SJSA1 (cell line): ENCODE measurements at regions not wholly inside any gene's neighbourhood (a gene's known extent, or its start where the extent isn't known, plus 50 kb on each side); places are given as distances from the start of the nearest gene placed in this dataset.

ENCODE experiments used
- DNase-seq, 2 experiments: peaks; one replicate each; pipeline ENCODE4 v3.0.0-alpha.2; 2015 to 2020; ENCODE audit warnings: low spot score in 2 of 2, low read depth in 1 of 2
- H3K27ac ChIP-seq: fragments of 250-450 bp; sonication (Bioruptor Pico); 2 replicates; pipeline ENCODE4 v1.5.1; 2020; ENCODE audit warnings: mild to moderate bottlenecking, moderate library complexity
- H3K27me3 ChIP-seq: fragments of 250-450 bp; sonication (Bioruptor Pico); replicated peaks from 2 replicates; pipeline ENCODE4 v1.5.1; 2020; ENCODE audit warnings: mild to moderate bottlenecking, moderate library complexity
- H3K36me3 ChIP-seq: fragments of 250-450 bp; sonication (Bioruptor Pico); 2 replicates; pipeline ENCODE4 v1.5.1; 2020; ENCODE audit warnings: mild to moderate bottlenecking
- H3K4me1 ChIP-seq: fragments of 250-450 bp; sonication (Bioruptor Pico); replicated peaks from 2 replicates; pipeline ENCODE4 v1.6.1; 2021; ENCODE audit warnings: mild to moderate bottlenecking
- H3K4me3 ChIP-seq: fragments of 250-450 bp; sonication (Bioruptor Pico); 2 replicates; pipeline ENCODE4 v1.5.1; 2020; ENCODE audit warnings: mild to moderate bottlenecking
- H3K9me3 ChIP-seq: fragments of 250-450 bp; sonication (Bioruptor Pico); replicated peaks from 2 replicates; pipeline ENCODE4 v1.5.1; 2020; ENCODE audit warnings: mild to moderate bottlenecking

DNA sequence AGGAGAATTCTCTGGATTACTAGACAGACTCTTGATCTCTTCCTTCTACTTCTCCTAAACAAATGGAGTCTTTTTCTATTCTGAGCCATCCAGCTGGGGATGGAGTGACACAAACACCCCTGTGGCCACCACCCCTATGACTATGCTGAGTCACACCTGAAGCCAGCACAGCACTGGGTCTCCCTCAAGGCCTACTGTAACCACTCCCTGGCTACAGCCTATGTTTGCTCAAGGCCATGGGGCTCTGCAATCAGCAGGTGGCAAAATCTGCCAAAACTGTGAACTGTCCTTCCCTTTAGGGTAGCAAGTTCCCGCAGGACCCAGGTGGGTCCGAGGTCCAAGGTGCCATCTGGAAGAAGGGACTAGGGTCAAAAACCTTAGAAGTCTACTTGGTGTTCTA, 132.3 kb downstream of the TINAG start:
- Histone ChIP-seq H3K36me3 (no peaks in the 10 kb centered on the region), H3K9me3 (no peaks in the 10 kb centered on the region), H3K4me3 (no peak overlapping the region), H3K4me1 (no peaks in the 10 kb centered on the region), H3K27ac (no peak overlapping the region), H3K27me3 (no peaks in the 10 kb centered on the region; the same call in 1 of the 2 replicates)
- no peak for DNase-seq

DNA sequence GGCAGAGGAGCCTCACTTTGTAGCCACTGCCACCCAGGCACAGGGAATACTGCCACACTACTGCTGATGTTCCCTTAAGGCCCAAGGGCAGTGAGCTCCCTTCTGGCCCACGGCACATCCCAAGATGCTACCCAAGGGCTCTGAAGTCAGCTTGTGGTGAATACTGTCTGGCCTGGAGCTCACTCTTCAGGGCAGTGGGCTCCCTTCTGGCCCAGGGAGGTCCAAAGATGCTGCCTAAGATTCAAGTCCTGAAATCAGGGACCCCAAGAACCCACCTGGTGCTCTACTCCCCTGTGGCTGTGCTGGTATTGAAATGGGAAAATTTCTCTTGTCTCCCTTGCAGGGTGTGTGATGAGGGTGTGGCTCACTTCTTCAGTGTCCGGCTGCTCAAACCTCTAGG, 132.8 kb downstream of the TINAG start:
- H3K27me3 ChIP-seq: no peaks in the 10 kb centered on the region; the same call in 1 of the 2 replicates
- H3K9me3 ChIP-seq: no peaks in the 10 kb centered on the region
- H3K27ac ChIP-seq: no peak overlapping the region
- no peaks in the 10 kb centered on the region for H3K36me3 ChIP-seq
- no peak for DNase-seq
- H3K4me3 ChIP-seq: no peak overlapping the region
- no peaks in the 10 kb centered on the region for H3K4me1 ChIP-seq

DNA sequence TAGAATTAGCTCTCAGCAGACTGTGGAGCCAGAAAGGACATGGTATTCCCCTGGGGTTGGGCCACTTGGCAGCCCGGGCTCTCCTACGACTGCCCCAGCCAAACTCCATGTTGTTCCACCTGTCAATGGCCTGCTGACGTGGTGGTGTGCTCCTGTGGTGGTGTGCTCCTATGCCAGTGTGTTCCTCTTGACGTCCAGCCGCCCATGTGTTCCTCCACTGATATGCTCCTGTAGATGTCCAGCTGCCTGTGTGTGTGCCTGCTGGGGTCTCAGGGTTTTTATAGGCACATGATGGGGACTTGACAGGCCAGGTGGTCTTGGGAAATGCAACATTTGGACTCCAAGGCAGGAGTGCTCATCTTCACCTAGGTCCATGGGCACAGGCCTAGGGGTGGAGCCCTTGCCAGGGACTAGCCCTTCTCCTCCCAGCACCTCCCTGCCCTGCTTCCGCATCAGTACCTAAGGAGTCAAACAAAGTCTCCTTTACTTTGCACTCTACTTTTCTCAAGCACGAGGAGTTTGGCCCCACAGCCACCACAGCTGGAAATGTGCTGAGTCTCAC, 133.5 kb downstream of the TINAG start:
- no peaks in the 10 kb centered on the region for H3K36me3 ChIP-seq
- no peak overlapping the region for H3K4me3 ChIP-seq
- H3K9me3 ChIP-seq: no peaks in the 10 kb centered on the region
- DNase-seq: no peak
- H3K27me3 ChIP-seq: no peaks in the 10 kb centered on the region; the same call in 1 of the 2 replicates
- H3K4me1 ChIP-seq: no peaks in the 10 kb centered on the region
- H3K27ac ChIP-seq: no peak overlapping the region

DNA sequence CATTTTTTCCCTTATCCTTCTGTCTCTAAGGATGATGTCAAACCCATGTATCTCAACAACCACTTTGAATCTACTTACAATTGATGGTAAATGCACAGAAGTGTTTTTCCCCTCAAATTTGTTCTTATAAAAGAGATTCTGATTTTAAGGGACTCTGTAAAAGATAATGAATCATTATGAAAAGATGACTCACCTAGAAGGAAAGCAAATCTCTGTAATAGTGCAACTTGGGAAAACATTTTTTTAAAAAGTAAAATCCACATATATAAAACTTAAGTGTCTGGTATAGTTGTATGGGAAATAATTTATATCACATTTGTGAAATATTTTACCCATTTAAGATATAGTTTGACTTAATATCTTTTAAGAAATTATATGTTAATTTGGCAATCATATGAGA, 137.0 kb downstream of the TINAG start:
- no peak overlapping the region for H3K27ac ChIP-seq
- H3K27me3 ChIP-seq: no peaks in the 10 kb centered on the region; the same call in 1 of the 2 replicates
- DNase-seq: no peak
- no peaks in the 10 kb centered on the region for H3K4me1 ChIP-seq
- H3K36me3 ChIP-seq: no peaks in the 10 kb centered on the region
- no peaks in the 10 kb centered on the region for H3K9me3 ChIP-seq
- H3K4me3 ChIP-seq: no peak overlapping the region

DNA sequence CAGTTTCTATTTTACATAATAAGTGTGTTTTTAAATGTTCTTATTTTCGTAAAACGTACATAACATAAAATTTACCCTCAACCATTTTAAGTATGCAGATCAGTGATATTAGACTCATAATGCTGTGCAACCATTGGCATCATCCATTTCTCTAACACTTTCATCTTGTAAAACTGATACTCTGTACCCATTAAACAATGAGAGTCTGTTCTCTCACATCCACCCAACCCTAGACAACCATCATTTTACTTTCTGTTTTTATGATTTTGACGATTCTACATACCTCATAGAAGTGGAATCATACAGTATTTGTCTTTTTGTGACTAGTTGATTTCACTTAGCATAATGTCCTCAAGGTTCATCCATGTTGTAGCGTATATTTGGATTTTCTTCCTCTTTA, 140.4 kb downstream of the TINAG start:
- Histone ChIP-seq H3K4me1 (no peaks in the 10 kb centered on the region), H3K27ac (no peak overlapping the region), H3K36me3 (no peaks in the 10 kb centered on the region), H3K27me3 (no peaks in the 10 kb centered on the region; the same call in 1 of the 2 replicates), H3K4me3 (no peak overlapping the region), H3K9me3 (no peaks in the 10 kb centered on the region)
- DNase-seq: no peak

DNA sequence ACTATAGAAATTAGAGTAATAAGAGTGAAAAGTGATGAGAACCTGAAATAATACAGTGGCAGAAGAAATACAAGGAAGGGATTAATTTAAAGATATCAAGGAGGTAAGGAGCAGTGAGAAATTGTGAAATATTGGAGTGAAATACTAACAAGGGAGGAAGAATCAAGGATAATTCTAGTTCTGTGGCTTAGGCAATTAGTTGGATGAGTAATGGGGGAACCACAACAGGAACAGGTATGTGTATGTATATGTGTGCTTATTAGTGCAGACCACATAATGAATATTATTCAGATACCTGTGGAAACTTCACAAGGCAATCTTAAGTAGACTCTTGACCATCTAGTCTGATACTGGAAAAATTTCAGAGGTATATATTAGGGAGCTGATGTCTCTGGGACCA, 143.3 kb downstream of the TINAG start:
- H3K36me3 ChIP-seq: no peaks in the 10 kb centered on the region
- H3K27me3 ChIP-seq: no peaks in the 10 kb centered on the region
- no peak overlapping the region for H3K4me3 ChIP-seq
- H3K9me3 ChIP-seq: no peaks in the 10 kb centered on the region
- no peak for DNase-seq
- H3K27ac ChIP-seq: no peak overlapping the region
- H3K4me1 ChIP-seq: no peaks in the 10 kb centered on the region

DNA sequence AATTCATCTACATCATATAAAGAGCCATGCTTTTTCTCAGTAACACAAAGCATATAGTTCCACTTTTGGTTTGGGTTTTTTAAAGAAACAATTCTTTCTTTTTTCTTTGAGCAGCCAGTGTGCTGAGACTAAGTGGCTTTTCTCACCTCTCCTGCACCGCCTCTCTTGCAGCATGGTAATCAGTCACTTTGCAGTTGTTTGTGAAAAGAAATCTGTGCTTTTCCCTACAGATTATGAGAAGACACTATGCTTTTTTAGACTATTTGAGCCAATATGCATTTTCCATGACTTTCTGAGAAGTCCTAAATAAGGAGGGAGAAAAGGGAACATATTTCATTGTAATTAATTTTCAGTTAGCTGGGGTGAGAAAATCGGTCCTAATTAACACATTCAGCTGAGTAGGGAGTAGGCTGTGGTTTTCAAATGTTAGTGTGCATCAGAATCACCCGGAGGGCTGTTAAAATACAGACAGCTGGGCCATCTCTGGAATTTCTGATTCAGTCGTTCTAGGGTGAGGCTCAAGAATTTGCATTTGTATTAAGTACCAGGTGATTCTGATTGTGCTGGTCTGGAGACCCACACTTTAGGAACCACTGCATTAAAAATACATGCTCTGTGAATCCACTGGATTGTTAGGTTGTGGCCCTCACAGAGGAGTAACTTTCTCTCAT, 155.2 kb downstream of the TINAG start:
- H3K4me1 ChIP-seq: no peaks in the 10 kb centered on the region
- no peak for DNase-seq

DNA sequence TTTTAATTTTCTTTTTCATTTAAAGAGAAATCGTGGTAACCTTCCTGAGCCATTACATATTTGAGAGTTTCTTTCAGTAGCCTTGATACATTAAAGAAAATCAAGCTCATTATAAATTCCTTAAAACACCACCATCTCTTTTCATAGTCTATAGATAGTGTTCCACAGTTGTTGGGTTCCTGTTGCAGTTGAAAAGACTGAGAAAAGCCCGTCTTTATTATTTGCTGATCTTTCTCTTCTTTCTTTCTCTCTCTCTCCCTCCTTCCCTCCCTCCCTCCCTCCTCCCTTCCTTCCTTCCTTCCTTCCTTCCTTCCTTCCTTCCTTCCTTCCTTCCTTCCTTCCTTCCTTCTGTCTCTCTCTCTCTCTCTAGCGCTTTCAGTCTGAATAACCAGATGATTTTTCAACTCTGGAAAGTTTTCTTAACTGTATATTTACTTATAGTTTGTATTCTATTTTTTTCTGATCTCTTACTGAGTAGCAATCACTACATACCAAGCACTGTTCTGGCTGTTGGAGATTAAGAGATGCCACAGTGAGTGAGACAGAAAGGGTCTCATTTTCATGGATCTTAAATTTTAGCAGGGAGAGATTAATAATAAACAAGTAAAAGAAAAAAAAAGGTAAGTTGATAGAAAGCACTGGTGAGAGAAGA, 157.5 kb downstream of the TINAG start:
- Histone ChIP-seq H3K27me3 (no peaks in the 10 kb centered on the region), H3K27ac (no peak overlapping the region), H3K4me3 (no peak overlapping the region), H3K9me3 (no peaks in the 10 kb centered on the region), H3K4me1 (no peaks in the 10 kb centered on the region), H3K36me3 (no peaks in the 10 kb centered on the region)
- no peak for DNase-seq

More for the DNA sequence above, 155.2 kb downstream of the TINAG start:
- Histone ChIP-seq H3K4me3 (no peak overlapping the region), H3K9me3 (no peaks in the 10 kb centered on the region), H3K27me3 (no peaks in the 10 kb centered on the region), H3K27ac (no peak overlapping the region), H3K36me3 (no peaks in the 10 kb centered on the region)

DNA sequence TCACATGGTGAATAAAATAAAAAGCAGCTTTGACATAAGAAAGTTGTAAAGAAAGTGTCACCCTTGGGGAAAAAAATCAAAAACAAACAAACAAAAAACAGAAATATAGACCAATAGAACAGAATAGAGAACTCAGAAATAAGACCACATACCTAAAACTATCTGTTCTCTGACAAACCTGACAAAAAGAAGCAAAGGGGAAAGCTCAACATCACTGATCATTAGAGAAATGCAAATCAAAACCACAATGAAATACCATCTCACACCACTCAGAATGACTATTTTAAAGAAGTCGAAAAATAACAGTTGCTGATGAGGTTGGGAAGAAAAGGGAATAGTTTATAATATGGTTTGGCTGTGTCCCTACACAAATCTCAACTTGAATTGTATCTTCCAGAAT, 159.1 kb downstream of the TINAG start:
- no peaks in the 10 kb centered on the region for H3K4me1 ChIP-seq
- H3K27ac ChIP-seq: no peak overlapping the region
- H3K36me3 ChIP-seq: no peaks in the 10 kb centered on the region
- H3K4me3 ChIP-seq: no peak overlapping the region
- no peak for DNase-seq
- no peaks in the 10 kb centered on the region for H3K9me3 ChIP-seq
- H3K27me3 ChIP-seq: no peaks in the 10 kb centered on the region

DNA sequence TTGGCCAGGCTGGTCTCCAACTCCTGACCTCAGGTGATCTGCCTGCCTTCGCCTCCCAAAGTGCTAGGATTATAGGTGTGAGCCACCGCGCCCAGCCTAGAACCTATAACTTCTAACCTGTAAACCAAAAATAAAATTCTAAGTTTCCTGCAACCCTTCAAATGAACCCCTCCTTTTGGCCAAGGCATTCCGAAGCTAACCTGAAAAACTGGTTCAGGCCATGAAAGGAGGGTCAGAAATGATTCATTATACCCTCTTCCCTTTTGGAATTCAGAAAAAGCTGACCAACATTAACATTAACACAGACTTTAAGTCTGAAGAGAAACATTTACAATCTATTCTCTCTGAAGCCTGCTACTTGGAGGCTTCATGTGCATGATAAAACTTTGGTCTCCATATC, 165.1 kb downstream of the TINAG start:
- no peak overlapping the region for H3K27ac ChIP-seq
- H3K4me1 ChIP-seq: no peaks in the 10 kb centered on the region
- no peaks in the 10 kb centered on the region for H3K9me3 ChIP-seq
- no peaks in the 10 kb centered on the region for H3K36me3 ChIP-seq
- DNase-seq: no peak
- no peaks in the 10 kb centered on the region for H3K27me3 ChIP-seq
- H3K4me3 ChIP-seq: no peak overlapping the region

DNA sequence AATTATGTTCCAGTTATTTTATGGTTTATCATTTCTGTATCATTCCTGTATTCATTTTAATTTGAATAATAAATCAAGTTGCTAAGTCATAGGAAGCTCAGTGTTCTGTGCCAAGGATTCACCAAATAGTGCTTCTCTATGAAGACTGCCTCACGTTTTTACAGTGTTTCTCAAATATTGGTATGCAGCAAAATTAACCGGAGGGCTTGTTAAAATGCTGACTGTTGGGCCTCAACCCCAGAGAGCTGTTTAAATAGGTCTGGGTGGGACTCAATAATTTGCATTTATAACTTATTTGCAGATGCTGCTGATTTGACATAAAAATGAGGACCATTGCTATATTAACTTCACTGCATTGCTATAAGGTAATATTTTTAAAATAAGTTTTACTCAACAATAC, 166.7 kb downstream of the TINAG start:
- no peaks in the 10 kb centered on the region for H3K9me3 ChIP-seq
- no peaks in the 10 kb centered on the region for H3K27me3 ChIP-seq
- H3K4me3 ChIP-seq: no peak overlapping the region
- H3K4me1 ChIP-seq: no peaks in the 10 kb centered on the region
- DNase-seq: no peak
- H3K27ac ChIP-seq: no peak overlapping the region
- H3K36me3 ChIP-seq: no peaks in the 10 kb centered on the region

DNA sequence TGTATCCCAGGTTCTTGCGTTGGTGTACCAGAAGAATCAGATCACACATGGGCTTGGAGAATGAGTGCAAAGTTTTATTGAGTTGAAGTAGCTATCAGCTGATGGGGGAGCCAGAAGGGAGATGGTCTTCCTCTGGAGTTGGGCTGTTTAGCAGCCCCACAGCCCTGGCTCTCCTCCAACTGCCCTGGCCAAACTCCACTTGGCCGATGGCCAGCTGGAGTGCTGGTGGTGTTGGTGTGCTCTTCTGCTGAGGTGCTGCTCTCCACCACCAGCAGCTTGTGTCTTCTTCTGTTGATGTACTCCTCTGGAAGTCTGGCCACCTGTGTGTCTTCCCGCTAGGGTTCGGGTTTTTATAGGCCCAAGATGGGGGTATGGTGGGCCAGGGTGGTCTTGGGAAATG, 172.8 kb downstream of the TINAG start:
- H3K27ac ChIP-seq: no peak overlapping the region
- H3K36me3 ChIP-seq: no peaks in the 10 kb centered on the region
- DNase-seq: no peak
- H3K4me3 ChIP-seq: no peak overlapping the region
- no peaks in the 10 kb centered on the region for H3K9me3 ChIP-seq
- H3K4me1 ChIP-seq: no peaks in the 10 kb centered on the region
- no peaks in the 10 kb centered on the region for H3K27me3 ChIP-seq

DNA sequence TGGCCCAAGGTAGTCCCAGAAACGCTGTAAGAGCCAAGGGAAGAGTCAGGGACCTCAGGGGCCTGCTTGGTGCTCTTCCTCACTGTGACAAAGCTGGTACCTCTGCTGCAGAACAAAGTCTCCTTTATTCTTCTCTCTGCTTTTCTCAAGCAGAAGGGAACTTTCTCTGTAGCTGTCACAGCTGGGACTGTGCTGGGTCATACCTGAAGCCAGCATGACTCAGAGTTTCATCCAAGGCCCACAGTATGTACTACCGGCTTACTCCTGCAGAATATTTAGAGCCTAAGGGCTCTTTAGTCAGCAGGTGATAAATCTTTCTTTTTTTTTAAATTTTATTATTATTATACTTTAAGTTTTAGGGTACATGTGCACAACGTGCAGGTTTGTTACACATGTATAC, 183.2 kb downstream of the TINAG start:
- H3K27me3 ChIP-seq: no peaks in the 10 kb centered on the region
- no peaks in the 10 kb centered on the region for H3K4me1 ChIP-seq
- no peaks in the 10 kb centered on the region for H3K36me3 ChIP-seq
- H3K27ac ChIP-seq: no peak overlapping the region
- no peaks in the 10 kb centered on the region for H3K9me3 ChIP-seq
- no peak overlapping the region for H3K4me3 ChIP-seq
- no peak for DNase-seq

DNA sequence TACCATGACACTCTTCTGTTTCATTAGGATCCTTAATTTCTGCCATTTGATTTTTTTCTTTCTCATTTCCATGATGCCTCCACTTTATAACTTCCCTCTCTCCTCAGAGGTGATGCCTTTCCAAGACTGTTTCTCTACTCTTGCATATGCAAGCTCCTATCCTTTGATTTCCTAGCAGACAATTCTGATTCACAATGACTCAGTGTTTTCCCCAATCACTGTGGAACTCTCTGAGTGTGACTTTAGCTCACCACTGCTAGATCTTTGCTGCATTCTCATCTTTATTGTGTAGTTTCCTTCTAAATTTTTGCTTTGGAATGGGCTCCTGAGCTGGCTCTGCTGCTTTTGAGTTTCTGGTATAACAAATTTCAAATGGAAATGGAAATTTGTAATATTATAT, 184.9 kb downstream of the TINAG start:
- H3K27ac ChIP-seq: no peak overlapping the region
- peak in 1 of 2 experiments; percentile 28 for DNase-seq
- H3K9me3 ChIP-seq: no peaks in the 10 kb centered on the region

More for the DNA sequence above, 184.9 kb downstream of the TINAG start:
- Histone ChIP-seq H3K4me1 (no peaks in the 10 kb centered on the region), H3K4me3 (no peak overlapping the region), H3K27me3 (no peaks in the 10 kb centered on the region), H3K36me3 (no peaks in the 10 kb centered on the region)
